Fibroblast of the aortic adventitia (primary cell): ENCODE measurements at regions not wholly inside any gene's neighbourhood (a gene's known extent, or its start where the extent isn't known, plus 50 kb on each side); places are given as distances from the start of the nearest gene placed in this dataset.
A peak's percentile ranks its signal among the peaks of the same experiment; 100 is the strongest.
"Not testable (repeated sequence)": the region's sequence is repeated elsewhere in the genome, so short reads cannot be mapped to it uniquely, and the experiment has no call there.

Source experiments
- DNase-seq: peaks from one replicate; pipeline ENCODE4 v3.0.0-alpha.2; 2010; ENCODE audit warnings: low read depth
- H3K4me3 ChIP-seq: 2 replicates; pipeline ENCODE4 v1.5.1; 2011; ENCODE audit warnings: low read depth, mild to moderate bottlenecking, control low read depth, low read length, moderate library complexity
- TF ChIP-seq, protein P1 (sequence below): IDR thresholded peaks from 2 replicates; pipeline ENCODE4 v1.5.1; 2011; ENCODE audit warnings: mild to moderate bottlenecking, low read length, control low read depth, inconsistent platforms; ENCODE audit not compliant: insufficient read depth

DNA sequence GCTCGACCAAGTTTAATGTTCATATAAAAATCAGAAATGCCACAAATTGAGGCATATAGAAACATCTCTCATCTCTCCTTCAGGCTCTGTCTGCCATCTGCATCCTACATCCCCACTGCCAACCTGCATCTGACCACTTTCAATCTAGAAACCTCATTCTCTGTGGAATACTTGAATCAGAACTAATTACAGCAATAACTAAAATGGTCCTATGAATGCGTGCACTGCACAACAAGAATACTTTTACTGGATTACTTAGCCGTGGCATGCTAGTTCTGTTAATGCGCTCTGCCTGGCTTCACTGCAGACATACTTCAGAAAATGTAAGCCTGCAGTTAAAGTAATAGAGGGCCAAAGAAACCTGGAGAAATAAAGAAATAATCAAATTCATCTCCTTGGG, 89.8 kb upstream of the NR5A2 start:
- DNase-seq: no peak
- H3K4me3 ChIP-seq: no peak overlapping the region
- TF ChIP-seq, protein P1, sequence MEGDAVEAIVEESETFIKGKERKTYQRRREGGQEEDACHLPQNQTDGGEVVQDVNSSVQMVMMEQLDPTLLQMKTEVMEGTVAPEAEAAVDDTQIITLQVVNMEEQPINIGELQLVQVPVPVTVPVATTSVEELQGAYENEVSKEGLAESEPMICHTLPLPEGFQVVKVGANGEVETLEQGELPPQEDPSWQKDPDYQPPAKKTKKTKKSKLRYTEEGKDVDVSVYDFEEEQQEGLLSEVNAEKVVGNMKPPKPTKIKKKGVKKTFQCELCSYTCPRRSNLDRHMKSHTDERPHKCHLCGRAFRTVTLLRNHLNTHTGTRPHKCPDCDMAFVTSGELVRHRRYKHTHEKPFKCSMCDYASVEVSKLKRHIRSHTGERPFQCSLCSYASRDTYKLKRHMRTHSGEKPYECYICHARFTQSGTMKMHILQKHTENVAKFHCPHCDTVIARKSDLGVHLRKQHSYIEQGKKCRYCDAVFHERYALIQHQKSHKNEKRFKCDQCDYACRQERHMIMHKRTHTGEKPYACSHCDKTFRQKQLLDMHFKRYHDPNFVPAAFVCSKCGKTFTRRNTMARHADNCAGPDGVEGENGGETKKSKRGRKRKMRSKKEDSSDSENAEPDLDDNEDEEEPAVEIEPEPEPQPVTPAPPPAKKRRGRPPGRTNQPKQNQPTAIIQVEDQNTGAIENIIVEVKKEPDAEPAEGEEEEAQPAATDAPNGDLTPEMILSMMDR: no peak

DNA sequence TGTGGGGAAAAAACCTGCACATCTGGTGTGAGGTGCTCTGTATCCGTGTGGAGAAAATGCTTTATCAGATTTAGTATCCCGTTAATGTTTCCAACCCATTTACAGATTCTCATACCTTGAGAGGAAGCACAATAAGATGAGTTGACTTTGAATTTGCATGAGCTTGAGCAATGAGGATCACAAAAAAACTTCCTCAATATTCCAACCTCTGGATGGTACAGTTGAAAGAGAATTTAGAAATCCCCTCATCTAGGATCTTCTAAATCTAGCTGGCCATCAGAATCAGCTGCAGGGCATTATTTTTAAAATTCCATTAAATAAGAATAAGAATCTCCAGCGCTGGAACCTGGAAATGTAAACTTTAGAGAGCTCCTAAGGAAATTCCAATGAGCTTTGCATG, 82.5 kb upstream of the NR5A2 start:
- no peak for DNase-seq
- no peak overlapping the region for H3K4me3 ChIP-seq
- TF ChIP-seq, protein P1: no peak

DNA sequence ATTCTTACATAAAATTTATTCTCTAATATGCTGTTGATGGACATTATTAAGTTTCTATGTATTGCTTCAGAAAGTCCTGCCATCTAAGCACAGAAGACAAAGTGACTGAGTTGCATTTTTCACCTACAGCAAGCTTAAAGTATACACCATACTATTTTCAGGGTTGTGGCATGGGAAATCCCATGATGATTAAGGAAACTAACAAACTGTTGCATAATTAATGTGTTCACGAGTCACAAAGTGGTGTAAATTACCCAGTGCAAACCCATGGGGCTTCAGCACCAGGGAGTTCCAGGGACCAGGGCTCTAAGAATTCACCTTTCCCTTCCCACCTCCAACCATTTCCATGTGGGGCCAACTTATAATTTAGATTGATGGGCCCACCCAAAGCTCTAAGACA, 81.9 kb upstream of the NR5A2 start:
- DNase-seq: no peak
- no peak overlapping the region for H3K4me3 ChIP-seq
- TF ChIP-seq, protein P1: no peak

DNA sequence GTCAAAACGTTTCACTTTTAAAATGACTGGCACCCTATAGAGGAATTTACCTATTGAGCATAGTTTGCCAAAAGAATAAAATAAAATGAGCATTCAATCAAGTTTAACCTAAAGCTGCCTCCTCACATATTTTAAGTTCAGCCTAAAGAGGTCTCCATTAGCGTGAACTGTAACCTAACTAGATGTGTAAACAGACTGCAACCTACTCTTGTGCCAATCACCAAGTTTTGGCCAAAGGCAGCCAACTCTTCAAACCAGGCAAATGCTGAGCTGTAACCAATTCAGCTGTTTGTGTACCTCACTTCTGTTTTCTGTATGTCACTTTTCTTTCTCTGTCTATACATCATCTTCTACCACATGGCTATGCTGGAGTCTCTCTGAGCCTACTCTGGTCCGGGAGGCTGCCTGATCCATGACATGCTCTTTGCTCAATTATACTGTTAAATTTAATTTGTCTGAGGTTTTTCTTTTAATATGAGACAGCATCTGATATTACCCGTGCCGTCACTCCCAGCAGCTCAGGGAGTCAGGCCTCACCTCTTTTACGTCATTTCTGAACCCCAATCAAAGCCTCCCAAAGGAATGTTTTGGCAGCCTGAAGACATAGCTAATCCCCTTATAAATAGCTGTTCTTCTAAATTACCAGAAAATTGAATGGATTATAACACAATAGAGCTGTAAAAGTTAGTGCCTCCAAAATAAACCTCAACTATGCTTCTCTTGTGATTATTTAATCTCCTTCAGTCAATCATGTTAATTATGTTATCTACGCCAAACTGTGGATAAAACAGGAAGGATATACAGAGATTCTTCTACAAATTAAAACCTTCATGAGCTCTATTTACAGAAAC, 81.0 kb upstream of the NR5A2 start:
- no peak for DNase-seq
- TF ChIP-seq, protein P1: no peak
- H3K4me3 ChIP-seq: no peak overlapping the region

DNA sequence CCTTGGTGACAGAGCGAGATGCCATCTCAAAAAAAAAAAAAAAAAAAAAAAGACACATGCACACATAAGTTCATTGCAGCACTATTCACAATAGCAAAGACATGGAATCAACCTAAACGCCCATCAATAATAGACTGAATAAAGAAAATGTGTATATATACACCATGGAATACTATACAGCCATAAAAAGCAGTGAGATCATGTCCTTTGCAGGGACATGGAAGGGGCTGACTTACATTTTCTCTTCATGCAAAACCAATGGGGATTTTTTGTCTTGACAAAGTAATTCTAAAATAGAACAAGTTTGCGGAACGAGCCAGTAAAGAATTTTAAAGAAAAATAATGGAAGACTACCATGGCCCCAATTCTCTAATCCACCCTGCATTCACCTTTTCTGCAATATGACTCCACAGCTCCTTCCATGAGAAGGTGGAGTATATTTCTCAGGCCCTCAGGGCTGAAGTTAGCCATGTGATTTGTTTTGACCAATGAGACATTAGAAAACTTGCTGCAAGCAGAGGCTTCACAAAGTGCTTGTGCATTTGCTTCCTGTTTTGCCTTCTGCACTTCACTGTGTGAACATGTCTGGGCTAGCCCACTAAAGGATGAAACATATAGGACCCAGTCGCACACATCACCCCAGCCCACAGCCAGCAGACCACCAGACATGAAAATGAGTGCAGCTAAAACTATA, 78.8 kb upstream of the NR5A2 start:
- TF ChIP-seq, protein P1: no peak
- DNase-seq: peak; percentile 11
- no peak overlapping the region for H3K4me3 ChIP-seq

DNA sequence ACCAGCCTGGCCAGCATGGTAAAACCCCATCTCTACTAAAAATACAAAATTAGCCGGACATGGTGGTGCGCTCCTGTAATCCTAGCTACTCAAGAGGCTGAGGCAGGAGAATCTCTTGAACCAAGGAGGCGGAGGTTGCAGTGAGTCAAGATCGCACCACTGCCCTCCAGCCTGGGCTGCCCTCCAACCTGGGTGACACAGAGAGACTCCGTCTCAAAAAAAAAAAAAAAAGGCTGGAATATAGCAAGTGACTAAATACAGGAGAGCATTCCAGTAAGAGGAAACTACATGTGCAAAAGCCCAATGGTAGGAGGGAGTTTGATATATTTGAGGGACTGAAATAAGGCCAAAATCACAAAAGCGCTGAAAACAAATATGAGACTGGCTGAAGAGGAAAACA, 76.5 kb upstream of the NR5A2 start:
- DNase-seq, H3K4me3 ChIP-seq: not testable (repeated sequence)

DNA sequence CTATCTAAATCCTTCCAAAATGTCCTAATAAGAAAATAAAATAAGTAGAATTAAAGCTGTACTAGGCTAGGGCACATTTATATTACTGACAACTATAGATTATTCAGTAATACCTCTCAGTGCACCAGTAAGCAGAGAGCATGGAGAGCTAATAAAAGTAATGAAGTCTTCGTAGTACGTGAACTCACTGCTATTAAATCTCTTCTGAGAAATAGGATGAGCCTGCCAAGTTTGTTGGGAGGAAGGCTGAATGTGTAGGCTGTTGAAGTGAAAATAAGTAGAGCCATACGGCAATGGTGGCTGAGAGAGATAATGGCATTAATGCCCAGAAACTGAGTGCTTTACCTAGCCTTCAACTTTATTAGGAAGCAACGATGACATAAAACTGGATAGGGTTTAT, 73.9 kb upstream of the NR5A2 start:
- no peak for DNase-seq
- no peak overlapping the region for H3K4me3 ChIP-seq
- TF ChIP-seq, protein P1: no peak
